NOMO-1 treated with DMSO at 0.1 percent for 48 hours (cell line): ENCODE measurements at regions not wholly inside any gene's neighbourhood (a gene's known extent, or its start where the extent isn't known, plus 50 kb on each side); places are given as distances from the start of the nearest gene placed in this dataset.

ENCODE experiments used
- DNase-seq: peaks from one replicate; lab custom pipeline; 2025; ENCODE audit not compliant: unreplicated experiment; lab: John Stamatoyannopoulos, UW

- no peak for DNase-seq
These were observed 812.9 kb downstream of the PDHA2 start for GRCh38 chr4:96652821-96653220.

GRCh38 chr4:96654045-96654444 lies 814.2 kb downstream of the PDHA2 start:
- DNase-seq, result no peak

GRCh38 chr4:96670381-96670780 lies 830.5 kb downstream of the PDHA2 start:
- DNase-seq, result no peak

GRCh38 chr4:96675416-96675815 lies 835.5 kb downstream of the PDHA2 start:
- DNase-seq, result no peak

GRCh38 chr4:96675896-96676295 lies 836.0 kb downstream of the PDHA2 start:
- no peak for DNase-seq

GRCh38 chr4:96676754-96677435 lies 837.0 kb downstream of the PDHA2 start:
- no peak for DNase-seq

- DNase-seq, result peak; percentile 2
These were observed 837.6 kb downstream of the PDHA2 start for GRCh38 chr4:96677499-96677898.

GRCh38 chr4:96681218-96681617 lies 841.3 kb downstream of the PDHA2 start:
- DNase-seq, result no peak

GRCh38 chr4:96685691-96686090 lies 845.8 kb downstream of the PDHA2 start:
- no peak for DNase-seq

GRCh38 chr4:96691521-96691920 lies 851.6 kb downstream of the PDHA2 start:
- DNase-seq, result no peak

GRCh38 chr4:96698831-96699230 lies 858.9 kb downstream of the PDHA2 start:
- DNase-seq, result no peak

GRCh38 chr4:96703265-96703664 lies 863.4 kb downstream of the PDHA2 start:
- no peak for DNase-seq

GRCh38 chr4:96708766-96709165 lies 868.9 kb downstream of the PDHA2 start:
- DNase-seq, result no peak

- DNase-seq, result no peak
These were observed 873.5 kb downstream of the PDHA2 start for GRCh38 chr4:96713271-96713850.

GRCh38 chr4:96729641-96730040 lies 889.7 kb downstream of the PDHA2 start:
- no peak for DNase-seq

GRCh38 chr4:96730432-96730831 lies 890.5 kb downstream of the PDHA2 start:
- no peak for DNase-seq

- no peak for DNase-seq
These were observed 896.5 kb downstream of the PDHA2 start for GRCh38 chr4:96736352-96736889.

GRCh38 chr4:96739101-96739500 lies 899.2 kb downstream of the PDHA2 start:
- DNase-seq, result no peak

GRCh38 chr4:96742332-96743014 lies 902.6 kb downstream of the PDHA2 start:
- no peak for DNase-seq

- no peak for DNase-seq
These were observed 904.8 kb downstream of the PDHA2 start for GRCh38 chr4:96744676-96745075.

- no peak for DNase-seq
These were observed 913.3 kb downstream of the PDHA2 start for GRCh38 chr4:96753216-96753615.
